ENCODE measurements at regions not wholly inside any gene's neighbourhood (a gene's known extent, or its start where the extent isn't known, plus 50 kb on each side); places are given as distances from the start of the nearest gene placed in this dataset.

GRCh38 chr22:23513705-23514104 is 66.4 kb downstream of the IGLL1 start:
- no peak for TF ChIP-seq ELF4 (IDR thresholded peaks at IDR 0.05)
- TF ChIP-seq SUZ12 (IDR thresholded peaks at IDR 0.05): no peak
- TF ChIP-seq TARDBP (IDR thresholded peaks at IDR 0.05): no peak
- TF ChIP-seq FOXK2 (IDR thresholded peaks at IDR 0.05): no peak
- no peak for TF ChIP-seq BHLHE40 (IDR thresholded peaks at IDR 0.05; ENCODE audit: borderline replicate concordance)
- TF ChIP-seq FOXM1 (IDR thresholded peaks at IDR 0.05; ENCODE audit: borderline replicate concordance): no peak
- TF ChIP-seq FOXA1 (IDR thresholded peaks at IDR 0.05): no peak
- TF ChIP-seq SP1 (IDR thresholded peaks at IDR 0.05): no peak
- TF ChIP-seq ARNT (IDR thresholded peaks at IDR 0.05): no peak
- TF ChIP-seq ZNF384 (IDR thresholded peaks at IDR 0.05): no peak
- TF ChIP-seq HDGF (IDR thresholded peaks at IDR 0.05; ENCODE audit: borderline replicate concordance): no peak
- no peak for TF ChIP-seq PKNOX1 (IDR thresholded peaks at IDR 0.05)
